ENCODE measurements at regions not wholly inside any gene's neighbourhood (a gene's known extent, or its start where the extent isn't known, plus 50 kb on each side); places are given as distances from the start of the nearest gene placed in this dataset.

DNA sequence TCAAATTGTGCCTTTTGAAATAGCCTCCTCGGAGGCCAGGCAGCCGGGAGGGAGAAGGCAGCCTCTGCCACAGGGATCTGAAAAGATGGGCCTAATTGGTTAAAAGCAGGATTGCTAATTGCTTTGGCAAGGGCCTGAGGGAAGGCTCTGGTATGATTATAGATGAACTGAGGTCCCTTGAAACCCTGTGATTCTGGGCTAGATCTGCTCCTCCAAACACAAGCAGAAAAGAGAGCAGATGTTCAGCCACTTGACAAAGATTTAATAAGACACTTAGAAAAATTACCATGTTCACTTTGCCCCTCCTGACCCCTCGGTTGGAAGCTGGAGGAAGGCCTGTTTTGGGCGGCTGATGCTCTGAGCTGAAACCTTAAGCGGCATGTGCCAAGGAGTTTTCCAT, 209.5 kb upstream of the MPHOSPH6 start:
- TF ChIP-seq POLR2AphosphoS5 (IDR thresholded peaks at IDR 0.05; ENCODE audit: low read depth, low read length) (no peak), TCF7L2 (IDR thresholded peaks at IDR 0.05; ENCODE audit: low read depth, low read length) (no peak), SIN3A (IDR thresholded peaks at IDR 0.05; ENCODE audit: borderline replicate concordance, insufficient read depth, low read depth, low read length) (no peak)
- Histone ChIP-seq H3K9me3 (ENCODE audit: control insufficient read depth, insufficient read depth, low read depth, low read length) (no peaks in the 10 kb centered on the region), H3K36me3 (ENCODE audit: control insufficient read depth, insufficient read depth, low read length) (no peaks in the 10 kb centered on the region), H3K4me3 (ENCODE audit: low read depth in 2 of 2, low read length in 2 of 2) (no peak overlapping the region), H3K27ac (ENCODE audit: low read length) (no peak overlapping the region), H3K4me1 (ENCODE audit: control insufficient read depth, insufficient read depth, low read length) (no peaks in the 10 kb centered on the region), H3K27me3 (ENCODE audit: control insufficient read depth, insufficient read depth, low read length) (no peaks in the 10 kb centered on the region; the same call in 1 of the 2 replicates)
- no TSS peak for BruUV-seq (replicated peaks)
- ChIA-PET POLR2A (no interaction called here), CTCF (no interaction called here)
- in situ Hi-C loops (cut with HindIII; ENCODE audit: low pct_unique_long_range_greater_than_20kb, low sequenced_read_pairs) (no loop called here), intact Hi-C loops (cut with micrococcal nuclease; ENCODE audit: unreplicated experiment) (no loop called here)
- DNase-seq (ENCODE audit: low read depth, low spot score), result no peak
- no peak for ATAC-seq

DNA sequence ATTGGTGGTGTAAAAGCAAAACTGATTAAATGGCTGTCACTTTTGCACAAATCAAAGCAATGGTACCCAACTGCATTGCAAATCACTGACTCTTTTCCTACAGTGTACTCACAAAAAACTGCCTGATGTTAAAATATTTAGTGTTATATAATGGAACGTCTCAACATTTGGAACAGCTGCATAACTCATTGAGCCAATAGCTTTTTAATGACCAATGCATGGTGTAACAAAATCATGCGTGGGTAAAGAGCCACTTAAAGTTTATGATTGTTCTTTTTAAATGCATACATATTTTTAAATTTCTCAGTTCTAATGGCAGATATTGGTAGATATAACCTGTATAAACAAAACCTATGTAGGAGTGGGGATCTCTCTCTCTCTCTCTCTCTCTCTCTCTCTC, 204.0 kb upstream of the MPHOSPH6 start:
- DNase-seq (ENCODE audit: low read depth, low spot score) (no peak), ATAC-seq (no peak)
- Histone ChIP-seq H3K27me3 (ENCODE audit: control insufficient read depth, insufficient read depth, low read length) (no peaks in the 10 kb centered on the region), H3K4me1 (ENCODE audit: control insufficient read depth, insufficient read depth, low read length) (no peaks in the 10 kb centered on the region), H3K36me3 (ENCODE audit: control insufficient read depth, insufficient read depth, low read length) (no peaks in the 10 kb centered on the region), H3K9me3 (ENCODE audit: control insufficient read depth, insufficient read depth, low read depth, low read length) (no peaks in the 10 kb centered on the region), H3K27ac (ENCODE audit: low read length) (no peak overlapping the region), H3K4me3 (ENCODE audit: low read depth in 2 of 2, low read length in 2 of 2) (no peak overlapping the region)
- intact Hi-C loops (cut with micrococcal nuclease; ENCODE audit: unreplicated experiment), result no loop called here
- BruUV-seq (replicated peaks), result no TSS peak
- ChIA-PET CTCF (no interaction called here), POLR2A (no interaction called here)
- TF ChIP-seq, protein P1, sequence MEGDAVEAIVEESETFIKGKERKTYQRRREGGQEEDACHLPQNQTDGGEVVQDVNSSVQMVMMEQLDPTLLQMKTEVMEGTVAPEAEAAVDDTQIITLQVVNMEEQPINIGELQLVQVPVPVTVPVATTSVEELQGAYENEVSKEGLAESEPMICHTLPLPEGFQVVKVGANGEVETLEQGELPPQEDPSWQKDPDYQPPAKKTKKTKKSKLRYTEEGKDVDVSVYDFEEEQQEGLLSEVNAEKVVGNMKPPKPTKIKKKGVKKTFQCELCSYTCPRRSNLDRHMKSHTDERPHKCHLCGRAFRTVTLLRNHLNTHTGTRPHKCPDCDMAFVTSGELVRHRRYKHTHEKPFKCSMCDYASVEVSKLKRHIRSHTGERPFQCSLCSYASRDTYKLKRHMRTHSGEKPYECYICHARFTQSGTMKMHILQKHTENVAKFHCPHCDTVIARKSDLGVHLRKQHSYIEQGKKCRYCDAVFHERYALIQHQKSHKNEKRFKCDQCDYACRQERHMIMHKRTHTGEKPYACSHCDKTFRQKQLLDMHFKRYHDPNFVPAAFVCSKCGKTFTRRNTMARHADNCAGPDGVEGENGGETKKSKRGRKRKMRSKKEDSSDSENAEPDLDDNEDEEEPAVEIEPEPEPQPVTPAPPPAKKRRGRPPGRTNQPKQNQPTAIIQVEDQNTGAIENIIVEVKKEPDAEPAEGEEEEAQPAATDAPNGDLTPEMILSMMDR (IDR thresholded peaks at IDR 0.05), result no peak
- TF ChIP-seq, protein P2, sequence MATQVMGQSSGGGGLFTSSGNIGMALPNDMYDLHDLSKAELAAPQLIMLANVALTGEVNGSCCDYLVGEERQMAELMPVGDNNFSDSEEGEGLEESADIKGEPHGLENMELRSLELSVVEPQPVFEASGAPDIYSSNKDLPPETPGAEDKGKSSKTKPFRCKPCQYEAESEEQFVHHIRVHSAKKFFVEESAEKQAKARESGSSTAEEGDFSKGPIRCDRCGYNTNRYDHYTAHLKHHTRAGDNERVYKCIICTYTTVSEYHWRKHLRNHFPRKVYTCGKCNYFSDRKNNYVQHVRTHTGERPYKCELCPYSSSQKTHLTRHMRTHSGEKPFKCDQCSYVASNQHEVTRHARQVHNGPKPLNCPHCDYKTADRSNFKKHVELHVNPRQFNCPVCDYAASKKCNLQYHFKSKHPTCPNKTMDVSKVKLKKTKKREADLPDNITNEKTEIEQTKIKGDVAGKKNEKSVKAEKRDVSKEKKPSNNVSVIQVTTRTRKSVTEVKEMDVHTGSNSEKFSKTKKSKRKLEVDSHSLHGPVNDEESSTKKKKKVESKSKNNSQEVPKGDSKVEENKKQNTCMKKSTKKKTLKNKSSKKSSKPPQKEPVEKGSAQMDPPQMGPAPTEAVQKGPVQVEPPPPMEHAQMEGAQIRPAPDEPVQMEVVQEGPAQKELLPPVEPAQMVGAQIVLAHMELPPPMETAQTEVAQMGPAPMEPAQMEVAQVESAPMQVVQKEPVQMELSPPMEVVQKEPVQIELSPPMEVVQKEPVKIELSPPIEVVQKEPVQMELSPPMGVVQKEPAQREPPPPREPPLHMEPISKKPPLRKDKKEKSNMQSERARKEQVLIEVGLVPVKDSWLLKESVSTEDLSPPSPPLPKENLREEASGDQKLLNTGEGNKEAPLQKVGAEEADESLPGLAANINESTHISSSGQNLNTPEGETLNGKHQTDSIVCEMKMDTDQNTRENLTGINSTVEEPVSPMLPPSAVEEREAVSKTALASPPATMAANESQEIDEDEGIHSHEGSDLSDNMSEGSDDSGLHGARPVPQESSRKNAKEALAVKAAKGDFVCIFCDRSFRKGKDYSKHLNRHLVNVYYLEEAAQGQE (IDR thresholded peaks at IDR 0.05; ENCODE audit: insufficient read depth in 1 of 2, low read depth in 2 of 2, low read length in 1 of 2), result no peak
- TF ChIP-seq SIN3A (IDR thresholded peaks at IDR 0.05; ENCODE audit: borderline replicate concordance, insufficient read depth, low read depth, low read length), result no peak
- no peak for TF ChIP-seq POLR2AphosphoS5 (IDR thresholded peaks at IDR 0.05; ENCODE audit: low read depth, low read length)
- no peak for TF ChIP-seq TCF7L2 (IDR thresholded peaks at IDR 0.05; ENCODE audit: low read depth, low read length)
- in situ Hi-C loops (cut with HindIII; ENCODE audit: low pct_unique_long_range_greater_than_20kb, low sequenced_read_pairs), result no loop called here

DNA sequence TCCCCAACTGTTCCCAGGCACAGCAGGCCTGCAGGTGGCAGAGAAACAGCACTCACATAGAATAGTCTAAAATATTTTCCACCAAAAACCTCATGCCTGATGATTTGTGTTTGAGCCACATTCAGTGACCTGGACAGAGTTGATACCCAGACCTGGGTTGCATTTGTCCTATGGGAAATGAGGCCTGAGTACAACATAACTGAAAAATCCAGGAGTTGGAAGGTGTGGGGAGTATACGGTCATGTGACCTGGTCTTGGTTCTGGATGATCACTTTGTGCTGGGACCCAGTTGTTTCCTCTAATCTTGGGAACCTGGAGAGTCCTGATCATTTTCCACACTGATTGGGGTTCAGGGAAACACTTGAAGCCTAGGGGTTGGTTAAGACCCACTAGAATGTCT, 200.3 kb upstream of the MPHOSPH6 start:
- DNase-seq (ENCODE audit: low read depth, low spot score) (no peak), ATAC-seq (no peak)
- no peak overlapping the region for H3K27ac ChIP-seq (ENCODE audit: low read length)
- intact Hi-C loops (cut with micrococcal nuclease; ENCODE audit: unreplicated experiment) (no loop called here), in situ Hi-C loops (cut with HindIII; ENCODE audit: low pct_unique_long_range_greater_than_20kb, low sequenced_read_pairs) (no loop called here)
- no peaks in the 10 kb centered on the region for H3K27me3 ChIP-seq (ENCODE audit: control insufficient read depth, insufficient read depth, low read length)
- no peak overlapping the region for H3K4me3 ChIP-seq (ENCODE audit: low read depth in 2 of 2, low read length in 2 of 2)
- H3K9me3 ChIP-seq (ENCODE audit: control insufficient read depth, insufficient read depth, low read depth, low read length), result no peaks in the 10 kb centered on the region
- H3K36me3 ChIP-seq (ENCODE audit: control insufficient read depth, insufficient read depth, low read length), result no peaks in the 10 kb centered on the region
- ChIA-PET CTCF (no interaction called here), POLR2A (no interaction called here)
- BruUV-seq (replicated peaks), result no TSS peak
- H3K4me1 ChIP-seq (ENCODE audit: control insufficient read depth, insufficient read depth, low read length), result no peaks in the 10 kb centered on the region
- no peak for TF ChIP-seq TCF7L2 (IDR thresholded peaks at IDR 0.05; ENCODE audit: low read depth, low read length)
- TF ChIP-seq, protein P1 (IDR thresholded peaks at IDR 0.05), result no peak
- no peak for TF ChIP-seq POLR2AphosphoS5 (IDR thresholded peaks at IDR 0.05; ENCODE audit: low read depth, low read length)
- TF ChIP-seq, protein P2 (IDR thresholded peaks at IDR 0.05; ENCODE audit: insufficient read depth in 1 of 2, low read depth in 2 of 2, low read length in 1 of 2), result no peak
- TF ChIP-seq SIN3A (IDR thresholded peaks at IDR 0.05; ENCODE audit: borderline replicate concordance, insufficient read depth, low read depth, low read length), result no peak
